Body of pancreas (tissue), 4 donors: ENCODE measurements at regions not wholly inside any gene's neighbourhood (a gene's known extent, or its start where the extent isn't known, plus 50 kb on each side); places are given as distances from the start of the nearest gene placed in this dataset.

ENCODE experiments used
- POLR2A ChIP-seq, 3 donors: fragments of 450-650 bp; IDR thresholded peaks; one replicate each; pipeline ENCODE4 v1.6.1; 2016; ENCODE audit warnings: antibody characterized with exemption in 3 of 3, mild to moderate bottlenecking in 2 of 3
- TF ChIP-seq, protein P1 (sequence below), 7 experiments: fragments of 450-650 bp in 4 of 7; fragments of 200-600 bp in 3 of 7; sonication (generic) in 3 of 7; IDR thresholded peaks; one replicate each; pipeline ENCODE4 v1.5.1; 2016 to 2019; ENCODE audit warnings: antibody characterized with exemption in 7 of 7

DNA sequence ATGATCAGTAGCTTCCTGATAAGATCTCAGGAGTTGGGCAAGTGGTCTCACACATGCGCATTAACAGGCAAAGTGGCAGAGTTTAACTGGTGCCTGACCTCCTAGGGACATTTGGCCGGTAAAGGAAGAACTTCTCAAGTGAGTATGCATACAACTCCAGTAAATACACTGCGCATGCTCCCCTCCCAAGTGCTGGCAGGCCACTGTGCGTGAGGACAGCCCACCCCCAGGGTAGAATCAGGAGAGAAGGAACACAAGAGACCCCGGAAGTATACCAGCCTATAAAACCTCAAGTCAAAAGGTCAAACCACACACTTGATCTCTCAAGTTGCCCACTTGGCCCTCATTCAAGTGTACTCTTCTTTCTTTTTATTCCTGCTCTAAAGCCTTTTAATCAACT, 225.5 kb upstream of the ANKRD50 start:
- TF ChIP-seq, protein P1, sequence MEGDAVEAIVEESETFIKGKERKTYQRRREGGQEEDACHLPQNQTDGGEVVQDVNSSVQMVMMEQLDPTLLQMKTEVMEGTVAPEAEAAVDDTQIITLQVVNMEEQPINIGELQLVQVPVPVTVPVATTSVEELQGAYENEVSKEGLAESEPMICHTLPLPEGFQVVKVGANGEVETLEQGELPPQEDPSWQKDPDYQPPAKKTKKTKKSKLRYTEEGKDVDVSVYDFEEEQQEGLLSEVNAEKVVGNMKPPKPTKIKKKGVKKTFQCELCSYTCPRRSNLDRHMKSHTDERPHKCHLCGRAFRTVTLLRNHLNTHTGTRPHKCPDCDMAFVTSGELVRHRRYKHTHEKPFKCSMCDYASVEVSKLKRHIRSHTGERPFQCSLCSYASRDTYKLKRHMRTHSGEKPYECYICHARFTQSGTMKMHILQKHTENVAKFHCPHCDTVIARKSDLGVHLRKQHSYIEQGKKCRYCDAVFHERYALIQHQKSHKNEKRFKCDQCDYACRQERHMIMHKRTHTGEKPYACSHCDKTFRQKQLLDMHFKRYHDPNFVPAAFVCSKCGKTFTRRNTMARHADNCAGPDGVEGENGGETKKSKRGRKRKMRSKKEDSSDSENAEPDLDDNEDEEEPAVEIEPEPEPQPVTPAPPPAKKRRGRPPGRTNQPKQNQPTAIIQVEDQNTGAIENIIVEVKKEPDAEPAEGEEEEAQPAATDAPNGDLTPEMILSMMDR (IDR thresholded peaks at IDR 0.05), result no peak
- TF ChIP-seq POLR2A (IDR thresholded peaks at IDR 0.05), result no peak
